Body of pancreas (tissue), 4 donors: ENCODE measurements at regions not wholly inside any gene's neighbourhood (a gene's known extent, or its start where the extent isn't known, plus 50 kb on each side); places are given as distances from the start of the nearest gene placed in this dataset.

Source experiments
- ATAC-seq: fragments of 150-250 bp; one replicate; pipeline ENCODE4 v1.9.1; 2016
- DNase-seq, 4 donors: peaks; one replicate each; pipeline ENCODE4 v3.0.0-alpha.2; 2019
- H3K27ac ChIP-seq, 4 donors: fragments of 200-600 bp; sonication (generic); 1 replicate in 3 of 4; 2 replicates in 1 of 4; pipeline versions ENCODE4 v1.5.1 to v1.6.1; 2016 to 2019; ENCODE audit warnings: mild to moderate bottlenecking in 1 of 4, mixed read lengths in 1 of 4, moderate library complexity in 1 of 4
- H3K27me3 ChIP-seq, 2 donors: fragments of 200-600 bp; sonication (generic); one replicate each; pipeline ENCODE4 v1.6.0; 2016; ENCODE audit warnings: mild to moderate bottlenecking in 1 of 2
- H3K36me3 ChIP-seq, 2 donors: fragments of 200-600 bp; sonication (generic); replicated peaks in 1 of 2; 2 replicates each; pipeline ENCODE4 v1.5.1; 2016; ENCODE audit warnings: low read depth in 2 of 2; ENCODE audit not compliant: insufficient read depth in 1 of 2
- H3K4me1 ChIP-seq: fragments of 200-600 bp; sonication (generic); one replicate; pipeline ENCODE4 v1.6.0; 2016
- H3K4me3 ChIP-seq, 2 donors: fragments of 200-600 bp; sonication (generic); 1 replicate in 1 of 2; 2 replicates in 1 of 2; pipeline ENCODE4 v1.5.1; 2016 to 2019
- H3K9me3 ChIP-seq, 3 donors: fragments of 200-600 bp; sonication (generic); 1 replicate in 2 of 3; 2 replicates in 1 of 3; pipeline ENCODE4 v1.5.1; 2016
- POLR2A ChIP-seq, 3 donors: fragments of 450-650 bp; IDR thresholded peaks; one replicate each; pipeline ENCODE4 v1.6.1; 2016; ENCODE audit warnings: antibody characterized with exemption in 3 of 3, mild to moderate bottlenecking in 2 of 3
- WGBS, 2 donors: methylation state at CpG; one replicate each; pipeline ENCODE4 v1.1.5; 2017; 5-methylcytosine and 5-hydroxymethylcytosine counted together
- intact Hi-C: fragments of 100-400 bp; cut with DNase I; formaldehyde crosslinking; loops from one replicate; pipeline ENCODE4 v1.15.1; 2023
- TF ChIP-seq, protein P1 (sequence below), 7 experiments: fragments of 450-650 bp in 4 of 7; fragments of 200-600 bp in 3 of 7; sonication (generic) in 3 of 7; IDR thresholded peaks; one replicate each; pipeline ENCODE4 v1.5.1; 2016 to 2019; ENCODE audit warnings: antibody characterized with exemption in 7 of 7

DNA sequence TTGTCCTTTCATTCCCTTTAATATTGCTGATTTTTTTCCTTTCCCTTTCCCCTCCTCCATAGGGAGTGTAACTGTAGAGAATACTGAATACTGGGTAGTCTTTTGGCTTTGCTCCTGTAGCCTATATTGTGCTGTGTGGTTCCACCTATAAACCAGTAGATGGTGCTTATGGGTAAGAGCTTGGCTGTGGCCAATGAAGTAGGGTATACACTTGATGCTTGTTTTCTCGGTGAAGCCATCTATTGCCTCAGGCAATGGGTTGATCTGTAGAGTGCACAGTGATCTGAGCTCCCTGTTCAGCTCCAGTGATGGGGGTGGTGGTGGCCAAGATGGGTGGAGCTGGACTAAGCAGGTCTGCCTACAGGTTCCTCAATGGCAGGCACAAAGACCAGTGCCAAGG, 203.3 kb upstream of the IMPG1 start:
- no peaks in the 10 kb centered on the region for H3K9me3 ChIP-seq
- DNase-seq (no peak), ATAC-seq (no peak)
- H3K27ac ChIP-seq, result no peak overlapping the region
- 80 to 89% methylated on average over 1 of the region's 1 CpG for WGBS, 2 donors
- H3K36me3 ChIP-seq, result no peaks in the 10 kb centered on the region
- no peaks in the 10 kb centered on the region for H3K4me1 ChIP-seq
- no peak overlapping the region for H3K4me3 ChIP-seq
- no peaks in the 10 kb centered on the region for H3K27me3 ChIP-seq
- no peak for TF ChIP-seq POLR2A (IDR thresholded peaks at IDR 0.05)
- TF ChIP-seq, protein P1, sequence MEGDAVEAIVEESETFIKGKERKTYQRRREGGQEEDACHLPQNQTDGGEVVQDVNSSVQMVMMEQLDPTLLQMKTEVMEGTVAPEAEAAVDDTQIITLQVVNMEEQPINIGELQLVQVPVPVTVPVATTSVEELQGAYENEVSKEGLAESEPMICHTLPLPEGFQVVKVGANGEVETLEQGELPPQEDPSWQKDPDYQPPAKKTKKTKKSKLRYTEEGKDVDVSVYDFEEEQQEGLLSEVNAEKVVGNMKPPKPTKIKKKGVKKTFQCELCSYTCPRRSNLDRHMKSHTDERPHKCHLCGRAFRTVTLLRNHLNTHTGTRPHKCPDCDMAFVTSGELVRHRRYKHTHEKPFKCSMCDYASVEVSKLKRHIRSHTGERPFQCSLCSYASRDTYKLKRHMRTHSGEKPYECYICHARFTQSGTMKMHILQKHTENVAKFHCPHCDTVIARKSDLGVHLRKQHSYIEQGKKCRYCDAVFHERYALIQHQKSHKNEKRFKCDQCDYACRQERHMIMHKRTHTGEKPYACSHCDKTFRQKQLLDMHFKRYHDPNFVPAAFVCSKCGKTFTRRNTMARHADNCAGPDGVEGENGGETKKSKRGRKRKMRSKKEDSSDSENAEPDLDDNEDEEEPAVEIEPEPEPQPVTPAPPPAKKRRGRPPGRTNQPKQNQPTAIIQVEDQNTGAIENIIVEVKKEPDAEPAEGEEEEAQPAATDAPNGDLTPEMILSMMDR (IDR thresholded peaks at IDR 0.05), result no peak
- intact Hi-C loops, result no loop called here

DNA sequence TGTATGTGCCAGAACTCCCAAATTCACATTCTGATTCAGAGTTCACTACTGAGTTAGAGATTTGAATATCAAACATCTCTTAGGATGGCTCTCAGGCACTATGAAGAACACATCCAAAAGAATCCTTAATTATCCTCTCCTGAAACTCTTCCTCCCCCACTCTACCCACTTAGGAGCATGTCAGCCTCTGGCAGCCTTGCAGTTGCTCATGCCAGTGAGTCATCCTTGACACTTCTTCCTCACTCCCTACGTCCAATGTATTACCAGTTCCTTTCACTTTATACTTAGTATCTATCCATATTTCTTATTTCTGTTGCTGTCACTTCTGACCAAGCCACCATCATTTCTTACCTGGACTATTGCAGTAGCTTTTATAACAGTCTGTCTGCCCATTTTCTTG, 192.0 kb upstream of the IMPG1 start:
- no peaks in the 10 kb centered on the region for H3K27me3 ChIP-seq
- peaks cover 0 to 9% (median 0%) of the 10 kb centered on the region in 3 donors for H3K9me3 ChIP-seq
- no peaks in the 10 kb centered on the region for H3K4me1 ChIP-seq
- no peak for TF ChIP-seq POLR2A (IDR thresholded peaks at IDR 0.05)
- TF ChIP-seq, protein P1 (IDR thresholded peaks at IDR 0.05), result no peak
- no peaks in the 10 kb centered on the region for H3K36me3 ChIP-seq
- ATAC-seq (no peak), DNase-seq (no peak)
- intact Hi-C loops, result no loop called here
- no peak overlapping the region for H3K27ac ChIP-seq
- no peak overlapping the region for H3K4me3 ChIP-seq
- WGBS, 2 donors, result 72 to 79% methylated on average over 1 of the region's 1 CpG

DNA sequence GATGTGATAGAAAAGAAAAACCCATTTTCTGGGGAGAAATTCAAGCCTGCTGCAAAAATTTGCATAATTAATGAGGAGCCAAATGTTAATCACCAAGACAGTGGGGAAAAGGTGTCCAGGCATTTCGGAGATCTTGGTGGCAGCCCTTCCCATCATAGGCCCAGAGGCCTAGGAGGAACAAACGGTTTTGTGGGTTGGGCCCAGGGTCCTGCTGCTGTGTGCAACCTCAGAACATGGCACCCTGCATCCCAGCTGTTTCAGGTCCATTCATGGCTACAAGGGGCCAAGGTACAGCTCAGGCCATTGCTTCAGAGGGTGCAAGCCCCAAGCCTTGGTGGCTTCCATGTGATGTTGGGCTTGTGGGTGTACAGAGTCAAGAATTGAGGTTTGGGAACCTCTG, 189.8 kb upstream of the IMPG1 start:
- TF ChIP-seq POLR2A (IDR thresholded peaks at IDR 0.05), result no peak
- TF ChIP-seq, protein P1 (IDR thresholded peaks at IDR 0.05), result no peak
- Histone ChIP-seq H3K27ac (no peak overlapping the region), H3K27me3 (no peaks in the 10 kb centered on the region), H3K4me3 (no peak overlapping the region), H3K9me3 (peaks cover 0 to 9% (median 0%) of the 10 kb centered on the region in 3 donors), H3K4me1 (no peaks in the 10 kb centered on the region), H3K36me3 (no peaks in the 10 kb centered on the region)
- DNase-seq (no peak), ATAC-seq (no peak)
- intact Hi-C loops, result no loop called here
- 84 to 88% methylated on average over 2 of the region's 2 CpGs for WGBS, 2 donors

DNA sequence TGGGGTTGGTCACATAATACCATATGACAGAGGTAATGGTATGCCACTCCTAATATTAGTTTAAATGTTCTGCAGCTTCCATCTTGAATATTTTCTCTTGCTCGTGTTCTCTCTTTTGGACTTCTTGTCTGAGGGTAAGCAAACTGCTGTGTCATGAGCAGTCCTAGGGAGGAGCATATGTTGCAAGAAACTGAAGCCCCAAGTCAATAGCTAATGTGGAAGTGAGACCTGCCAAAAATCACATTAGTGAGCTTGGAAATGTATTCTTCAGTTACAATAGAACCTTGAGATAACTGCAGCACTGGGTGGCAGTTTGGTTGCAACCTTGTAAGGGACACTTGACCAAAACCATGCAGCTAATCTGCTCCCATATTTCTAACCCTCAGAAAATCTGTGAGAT, 178.2 kb upstream of the IMPG1 start:
- H3K27ac ChIP-seq, result no peak overlapping the region
- no peaks in the 10 kb centered on the region for H3K36me3 ChIP-seq
- intact Hi-C loops, result no loop called here
- H3K4me3 ChIP-seq, result no peak overlapping the region
- 61 to 86% methylated on average over 1 of the region's 1 CpG for WGBS, 2 donors
- ATAC-seq (no peak), DNase-seq (no peak)
- H3K4me1 ChIP-seq, result no peaks in the 10 kb centered on the region
- H3K9me3 ChIP-seq, result no peaks in the 10 kb centered on the region
- no peaks in the 10 kb centered on the region for H3K27me3 ChIP-seq
- no peak for TF ChIP-seq POLR2A (IDR thresholded peaks at IDR 0.05)
- TF ChIP-seq, protein P1 (IDR thresholded peaks at IDR 0.05), result no peak

DNA sequence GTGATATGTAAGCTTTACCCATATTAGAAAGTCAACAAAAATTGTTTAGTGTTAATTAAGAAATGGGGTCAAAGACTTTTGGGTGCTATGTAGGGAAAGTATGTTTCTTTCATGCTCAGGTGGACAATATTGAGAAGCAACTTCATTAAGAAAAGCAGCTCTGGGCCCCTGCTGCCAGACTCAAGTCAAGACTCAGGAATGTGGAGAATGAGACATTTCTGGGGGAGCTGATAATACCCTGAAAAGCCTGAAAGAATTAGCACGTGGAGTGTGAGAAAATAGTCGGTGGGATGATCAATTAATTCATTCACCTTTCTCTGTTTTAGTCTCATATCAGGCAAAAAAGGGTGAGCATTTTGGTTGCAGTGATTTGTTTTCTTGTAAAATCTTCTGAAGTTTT, 175.1 kb upstream of the IMPG1 start:
- Histone ChIP-seq H3K4me1 (no peaks in the 10 kb centered on the region), H3K27me3 (no peaks in the 10 kb centered on the region), H3K9me3 (no peaks in the 10 kb centered on the region), H3K27ac (no peak overlapping the region), H3K36me3 (no peaks in the 10 kb centered on the region), H3K4me3 (no peak overlapping the region)
- intact Hi-C loops, result no loop called here
- no peak for DNase-seq
- WGBS, 2 donors, result 57 to 67% methylated on average over 2 of the region's 2 CpGs
- no peak for ATAC-seq
- TF ChIP-seq, protein P1 (IDR thresholded peaks at IDR 0.05), result no peak
